Ovary (tissue), 7 donors: ENCODE measurements at regions not wholly inside any gene's neighbourhood (a gene's known extent, or its start where the extent isn't known, plus 50 kb on each side); places are given as distances from the start of the nearest gene placed in this dataset.

Source experiments
- DNase-seq, 5 donors: peaks; one replicate each; pipeline ENCODE4 v3.0.0-alpha.2; 2019 to 2020
- H3K27ac ChIP-seq, 2 donors: fragments of 200-600 bp; one replicate each; pipeline versions ENCODE4 v1.5.1 to v1.8.0; 2019 to 2022
- H3K27me3 ChIP-seq: fragments of 200-600 bp; one replicate; pipeline ENCODE4 v1.8.0; 2022
- H3K36me3 ChIP-seq: fragments of 200-600 bp; sonication (generic); one replicate; pipeline ENCODE4 v1.5.1; 2019
- H3K4me1 ChIP-seq: one replicate; pipeline ENCODE4 v1.8.1; 2013; ENCODE audit warnings: mild to moderate bottlenecking, moderate library complexity; ENCODE audit not compliant: insufficient read depth
- H3K4me3 ChIP-seq: fragments of 200-600 bp; sonication (generic); one replicate; pipeline ENCODE4 v1.5.1; 2017
- H3K9me3 ChIP-seq, 2 donors: fragments of 200-600 bp in 1 of 2; sonication (generic) in 1 of 2; one replicate each; pipeline versions ENCODE4 v1.5.1 to v1.8.1; 2013 to 2019; ENCODE audit warnings: mild to moderate bottlenecking in 1 of 2, moderate library complexity in 1 of 2
- EP300 ChIP-seq: sonication (generic); formaldehyde crosslinking; IDR thresholded peaks from one replicate; pipeline ENCODE4 v1.6.1; 2017; ENCODE audit warnings: antibody characterized with exemption
- POLR2A ChIP-seq: fragments of 450-650 bp; IDR thresholded peaks from one replicate; pipeline ENCODE4 v1.6.1; 2017; ENCODE audit warnings: antibody characterized with exemption, mild to moderate bottlenecking, moderate library complexity
- WGBS, 3 donors: extraction: QIAGEN DNeasy Blood & Tissue Kit in 1 of 3; methylation state at CpG; one replicate each; pipeline versions ENCODE4 v1.1.5 to v1.1.7; 2013 to 2017; 5-methylcytosine and 5-hydroxymethylcytosine counted together
- intact Hi-C, 4 donors: fragments of 100-400 bp; cut with DNase I; formaldehyde crosslinking; loops; one replicate each; pipeline versions ENCODE4 v1.11.0 to v1.15.1; 2022 to 2023
- TF ChIP-seq, protein P1 (sequence below), 3 donors: fragments of 450-650 bp in 2 of 3; fragments of 200-600 bp in 1 of 3; IDR thresholded peaks; one replicate each; pipeline versions ENCODE4 v1.5.1 to v1.8.0; 2016 to 2022; ENCODE audit warnings: antibody characterized with exemption in 3 of 3, mild to moderate bottlenecking in 1 of 3
- donor health status: DM: no; HTN: no; CAD: no; lungs with moderate emphysema.
- donor health status: DM: no; HTN: no; CAD: no.
- donor health status: Bipolar disorder and iron deficiency.
- donor health status: DM: no; HTN: no; CAD: no.
- donor health status: DM: yes; HTN: yes; CAD: no.

DNA sequence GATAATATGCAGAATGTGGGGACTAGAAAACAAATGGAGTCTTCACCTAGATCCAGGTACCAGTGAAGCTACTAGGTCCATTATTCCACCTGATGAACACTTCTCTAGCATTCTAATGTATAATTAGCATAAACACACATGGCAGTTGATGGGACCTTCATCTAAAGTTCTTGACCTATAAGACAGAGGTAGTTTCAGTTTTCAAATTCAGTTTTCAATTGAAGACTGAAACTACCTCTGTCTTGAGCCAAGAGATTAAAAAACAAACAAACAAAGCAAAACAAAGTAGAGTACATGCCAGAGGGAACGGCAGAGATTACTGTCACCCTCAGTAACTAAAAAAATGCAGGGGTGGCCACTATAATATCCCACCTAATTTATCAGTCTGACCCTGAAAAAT lies 199.9 kb upstream of the NEIL3 start:
- no peaks in the 10 kb centered on the region for H3K9me3 ChIP-seq
- H3K4me3 ChIP-seq = no peak overlapping the region
- H3K27ac ChIP-seq = no peak overlapping the region
- intact Hi-C loops = no loop called here
- 32 to 43% (median 42%) methylated on average over 1 of the region's 1 CpG for WGBS, 3 donors
- no peaks in the 10 kb centered on the region for H3K4me1 ChIP-seq
- no peak for DNase-seq
- no peaks in the 10 kb centered on the region for H3K36me3 ChIP-seq
- TF ChIP-seq POLR2A (no peak), EP300 (no peak)
- TF ChIP-seq, protein P1, sequence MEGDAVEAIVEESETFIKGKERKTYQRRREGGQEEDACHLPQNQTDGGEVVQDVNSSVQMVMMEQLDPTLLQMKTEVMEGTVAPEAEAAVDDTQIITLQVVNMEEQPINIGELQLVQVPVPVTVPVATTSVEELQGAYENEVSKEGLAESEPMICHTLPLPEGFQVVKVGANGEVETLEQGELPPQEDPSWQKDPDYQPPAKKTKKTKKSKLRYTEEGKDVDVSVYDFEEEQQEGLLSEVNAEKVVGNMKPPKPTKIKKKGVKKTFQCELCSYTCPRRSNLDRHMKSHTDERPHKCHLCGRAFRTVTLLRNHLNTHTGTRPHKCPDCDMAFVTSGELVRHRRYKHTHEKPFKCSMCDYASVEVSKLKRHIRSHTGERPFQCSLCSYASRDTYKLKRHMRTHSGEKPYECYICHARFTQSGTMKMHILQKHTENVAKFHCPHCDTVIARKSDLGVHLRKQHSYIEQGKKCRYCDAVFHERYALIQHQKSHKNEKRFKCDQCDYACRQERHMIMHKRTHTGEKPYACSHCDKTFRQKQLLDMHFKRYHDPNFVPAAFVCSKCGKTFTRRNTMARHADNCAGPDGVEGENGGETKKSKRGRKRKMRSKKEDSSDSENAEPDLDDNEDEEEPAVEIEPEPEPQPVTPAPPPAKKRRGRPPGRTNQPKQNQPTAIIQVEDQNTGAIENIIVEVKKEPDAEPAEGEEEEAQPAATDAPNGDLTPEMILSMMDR (IDR thresholded peaks at IDR 0.05) = no peak
- no peaks in the 10 kb centered on the region for H3K27me3 ChIP-seq

DNA sequence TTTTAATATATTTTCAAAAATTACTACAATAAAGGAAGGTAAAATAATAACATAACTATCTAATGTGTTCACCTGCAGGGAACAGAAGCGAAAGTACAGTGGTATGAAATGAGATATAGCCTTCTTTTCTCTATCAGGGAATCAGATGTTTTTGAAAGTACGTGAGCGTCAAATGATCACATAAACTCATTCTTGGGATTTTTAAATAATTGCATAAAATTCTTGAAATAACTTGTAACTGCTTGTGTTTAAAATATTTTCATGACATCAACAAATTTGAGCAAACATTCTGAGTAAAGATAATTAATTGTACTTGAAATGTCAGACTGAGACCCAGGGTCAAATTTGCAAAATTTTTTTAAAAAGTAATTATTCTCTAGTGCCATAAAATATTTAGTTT lies 193.5 kb upstream of the NEIL3 start:
- 15 to 33% (median 18%) methylated on average over 3 of the region's 3 CpGs for WGBS, 3 donors
- Histone ChIP-seq H3K4me1 (no peaks in the 10 kb centered on the region), H3K27me3 (no peaks in the 10 kb centered on the region), H3K36me3 (no peaks in the 10 kb centered on the region), H3K9me3 (no peaks in the 10 kb centered on the region), H3K27ac (no peak overlapping the region), H3K4me3 (no peak overlapping the region)
- DNase-seq = no peak
- intact Hi-C loops = no loop called here
- TF ChIP-seq EP300 = no peak
- TF ChIP-seq, protein P1 (IDR thresholded peaks at IDR 0.05) = no peak
- TF ChIP-seq POLR2A = no peak

DNA sequence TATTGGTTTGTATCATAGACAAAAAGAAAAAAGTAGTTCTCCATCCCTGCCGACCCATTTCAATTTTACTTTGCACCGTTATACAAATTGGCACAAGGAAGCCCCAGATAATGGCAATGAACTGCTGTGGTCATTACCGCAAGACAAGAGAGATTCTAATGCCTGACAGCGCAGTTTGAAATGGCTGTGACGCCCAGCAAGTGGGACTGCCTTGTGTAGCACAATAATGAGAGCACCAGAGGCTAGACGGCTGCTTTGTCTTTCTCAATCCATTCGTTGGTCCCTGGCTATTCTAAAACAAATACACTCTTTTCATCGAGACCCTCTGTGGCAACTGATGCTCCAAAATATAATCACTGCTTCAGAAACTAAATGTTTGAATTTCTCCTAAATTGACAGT lies 192.4 kb upstream of the NEIL3 start:
- no peak for TF ChIP-seq EP300
- TF ChIP-seq, protein P1 (IDR thresholded peaks at IDR 0.05) = no peak
- TF ChIP-seq POLR2A = no peak
- DNase-seq = no peak
- no peak overlapping the region for H3K4me3 ChIP-seq
- no peak overlapping the region for H3K27ac ChIP-seq
- no peaks in the 10 kb centered on the region for H3K27me3 ChIP-seq
- H3K36me3 ChIP-seq = no peaks in the 10 kb centered on the region
- no peaks in the 10 kb centered on the region for H3K9me3 ChIP-seq
- 69 to 77% (median 70%) methylated on average over 8 of the region's 8 CpGs for WGBS, 3 donors
- no peaks in the 10 kb centered on the region for H3K4me1 ChIP-seq
- intact Hi-C loops = no loop called here

DNA sequence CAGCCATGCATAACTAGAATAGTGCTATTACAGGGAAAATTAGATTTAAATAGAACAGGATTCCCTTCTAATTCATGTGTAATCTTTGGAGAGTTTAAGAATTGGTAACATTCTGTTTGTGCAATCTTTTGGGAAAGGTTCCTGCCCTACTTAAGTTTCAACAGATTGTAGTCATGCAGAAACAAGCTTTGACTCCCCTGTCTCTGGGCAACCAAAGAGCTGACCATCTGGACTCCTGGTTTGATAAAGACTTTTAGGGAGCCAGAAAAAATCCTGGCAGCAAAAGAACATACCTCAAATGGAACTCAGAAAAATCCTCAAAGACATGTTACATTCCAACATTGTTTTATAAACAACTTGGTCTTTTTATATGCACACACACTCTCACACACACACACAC lies 191.1 kb upstream of the NEIL3 start:
- H3K4me3 ChIP-seq = no peak overlapping the region
- no peaks in the 10 kb centered on the region for H3K9me3 ChIP-seq
- no peaks in the 10 kb centered on the region for H3K36me3 ChIP-seq
- TF ChIP-seq, protein P1 (IDR thresholded peaks at IDR 0.05) = no peak
- TF ChIP-seq EP300 (no peak), POLR2A (no peak)
- intact Hi-C loops = no loop called here
- peak in 2 of 5 donors; percentile 18 to 24 for DNase-seq
- H3K27me3 ChIP-seq = no peaks in the 10 kb centered on the region
- H3K27ac ChIP-seq = no peak overlapping the region
- no peaks in the 10 kb centered on the region for H3K4me1 ChIP-seq

GRCh38 chr4:177119021-177119471 lies 190.6 kb upstream of the NEIL3 start:
- H3K36me3 ChIP-seq = no peaks in the 10 kb centered on the region
- H3K4me1 ChIP-seq = no peaks in the 10 kb centered on the region
- 3 to 6% (median 5%) methylated on average over 1 of the region's 1 CpG for WGBS, 3 donors
- H3K4me3 ChIP-seq = no peak overlapping the region
- no peaks in the 10 kb centered on the region for H3K27me3 ChIP-seq
- TF ChIP-seq, protein P1 (IDR thresholded peaks at IDR 0.05) = no peak
- no peak for TF ChIP-seq POLR2A
- no peak for TF ChIP-seq EP300
- no peak overlapping the region for H3K27ac ChIP-seq
- no peak for DNase-seq
- intact Hi-C loops = no loop called here
- H3K9me3 ChIP-seq = no peaks in the 10 kb centered on the region
